ENCODE measurements at regions not wholly inside any gene's neighbourhood (a gene's known extent, or its start where the extent isn't known, plus 50 kb on each side); places are given as distances from the start of the nearest gene placed in this dataset.

DNA sequence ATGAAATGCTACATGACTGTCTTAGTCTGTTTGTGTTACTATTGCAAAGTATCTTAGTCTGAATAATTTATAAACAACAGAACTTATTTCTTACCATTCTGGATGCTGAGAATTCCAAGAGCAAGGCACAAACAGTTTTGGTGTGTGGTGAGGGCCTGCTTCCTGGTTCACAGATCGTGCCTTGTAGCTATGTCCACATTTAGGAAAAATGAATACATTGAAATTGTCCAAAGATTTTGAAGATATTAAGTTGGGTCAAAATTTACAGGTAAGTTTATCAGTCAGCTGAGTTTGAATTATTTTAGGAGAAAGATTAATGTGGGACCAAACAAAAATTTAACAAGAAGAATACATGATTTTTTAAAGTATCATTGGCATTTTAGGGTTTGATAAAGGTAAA lies 293.5 kb downstream of the LTN1 start:
- no peak for TF ChIP-seq CTCF (conservative IDR thresholded peaks at IDR 0.05)
- peaks cover 15% of the 10 kb centered on the region for H3K9me3 Mint-ChIP-seq
- no peaks in the 10 kb centered on the region for H3K4me1 Mint-ChIP-seq
- no peak overlapping the region for H3K27ac Mint-ChIP-seq (ENCODE audit: unreplicated experiment)
- no peaks in the 10 kb centered on the region for H3K27me3 Mint-ChIP-seq (ENCODE audit: low read depth)
- no peak overlapping the region for H3K4me3 Mint-ChIP-seq
- DNase-seq (ENCODE audit: low read depth, low spot score), result no peak
- H3K36me3 Mint-ChIP-seq (ENCODE audit: low read depth), result no peaks in the 10 kb centered on the region

DNA sequence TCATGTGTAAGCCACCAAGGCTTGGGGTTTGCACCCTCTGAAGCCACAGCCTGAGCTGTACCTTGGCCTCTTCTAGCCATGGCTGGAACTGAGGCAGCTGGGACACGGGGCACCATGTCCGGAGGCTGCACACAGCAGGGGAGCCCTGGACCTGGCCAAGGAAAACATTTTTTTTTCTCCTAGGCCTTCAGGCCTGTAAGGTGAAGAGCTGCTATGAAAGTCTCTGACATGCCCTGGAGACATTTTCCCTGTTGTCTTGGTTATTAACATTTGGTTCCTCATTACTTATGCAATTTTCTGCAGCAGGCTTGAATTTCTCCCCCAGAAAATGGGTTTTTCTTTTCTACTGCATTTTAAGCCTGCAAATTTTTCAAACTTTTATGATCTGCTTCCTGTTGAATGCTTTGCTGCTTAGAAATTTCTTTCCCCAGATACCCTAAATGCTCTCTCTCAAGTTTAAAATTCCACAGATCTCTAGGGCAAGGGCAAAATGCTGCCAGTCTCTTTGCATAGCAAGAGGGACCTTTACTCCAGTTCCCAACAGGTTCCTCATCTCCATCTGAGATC lies 295.8 kb downstream of the LTN1 start:
- H3K27ac Mint-ChIP-seq (ENCODE audit: unreplicated experiment), result no peak overlapping the region
- no peaks in the 10 kb centered on the region for H3K27me3 Mint-ChIP-seq (ENCODE audit: low read depth)
- H3K9me3 Mint-ChIP-seq, result peaks cover 4% of the 10 kb centered on the region
- no peak for DNase-seq (ENCODE audit: low read depth, low spot score)
- TF ChIP-seq CTCF (conservative IDR thresholded peaks at IDR 0.05), result no peak
- H3K36me3 Mint-ChIP-seq (ENCODE audit: low read depth), result no peaks in the 10 kb centered on the region
- H3K4me3 Mint-ChIP-seq, result no peak overlapping the region
- no peaks in the 10 kb centered on the region for H3K4me1 Mint-ChIP-seq

- Mint-ChIP-seq H3K9me3 (peaks cover 2% of the 10 kb centered on the region), H3K4me3 (no peak overlapping the region), H3K4me1 (no peaks in the 10 kb centered on the region), H3K27me3 (ENCODE audit: low read depth) (no peaks in the 10 kb centered on the region), H3K27ac (ENCODE audit: unreplicated experiment) (no peak overlapping the region), H3K36me3 (ENCODE audit: low read depth) (no peaks in the 10 kb centered on the region)
- TF ChIP-seq CTCF (conservative IDR thresholded peaks at IDR 0.05), result no peak
- DNase-seq (ENCODE audit: low read depth, low spot score), result no peak
Observed at GRCh38 chr21:28693476-28693875, 299.2 kb downstream of the LTN1 start.

GRCh38 chr21:28690196-28690595 lies 302.5 kb downstream of the LTN1 start:
- no peak overlapping the region for H3K4me3 Mint-ChIP-seq
- no peaks in the 10 kb centered on the region for H3K27me3 Mint-ChIP-seq (ENCODE audit: low read depth)
- no peak for TF ChIP-seq CTCF (conservative IDR thresholded peaks at IDR 0.05)
- no peaks in the 10 kb centered on the region for H3K36me3 Mint-ChIP-seq (ENCODE audit: low read depth)
- H3K4me1 Mint-ChIP-seq, result no peaks in the 10 kb centered on the region
- H3K27ac Mint-ChIP-seq (ENCODE audit: unreplicated experiment), result no peak overlapping the region
- no peaks in the 10 kb centered on the region for H3K9me3 Mint-ChIP-seq
- no peak for DNase-seq (ENCODE audit: low read depth, low spot score)

- Mint-ChIP-seq H3K9me3 (no peaks in the 10 kb centered on the region), H3K27ac (ENCODE audit: unreplicated experiment) (no peak overlapping the region), H3K4me1 (no peaks in the 10 kb centered on the region), H3K27me3 (ENCODE audit: low read depth) (no peaks in the 10 kb centered on the region), H3K36me3 (ENCODE audit: low read depth) (no peaks in the 10 kb centered on the region), H3K4me3 (no peak overlapping the region)
- no peak for TF ChIP-seq CTCF (conservative IDR thresholded peaks at IDR 0.05)
- no peak for DNase-seq (ENCODE audit: low read depth, low spot score)
Observed at GRCh38 chr21:28688381-28688780, 304.3 kb downstream of the LTN1 start.

DNA sequence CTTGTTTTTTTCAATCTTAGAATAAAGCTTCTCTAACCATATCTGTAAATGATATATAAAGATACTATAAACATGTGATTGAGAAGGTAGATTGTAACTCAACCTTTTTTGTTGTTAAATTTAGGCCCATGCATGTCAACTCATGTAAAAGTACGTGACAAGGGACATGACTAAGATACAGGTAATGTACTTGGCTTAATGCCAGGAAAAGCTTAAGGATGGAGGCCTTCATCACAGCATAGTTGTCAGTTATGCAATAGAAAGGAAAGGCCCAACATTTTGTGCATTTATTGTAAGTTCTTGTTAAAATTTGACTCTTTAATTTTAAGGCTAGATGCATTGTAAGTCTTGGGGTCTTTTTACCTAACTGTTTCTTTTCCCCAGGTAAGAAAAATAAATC lies 305.1 kb downstream of the LTN1 start:
- Mint-ChIP-seq H3K27ac (ENCODE audit: unreplicated experiment) (no peak overlapping the region), H3K9me3 (no peaks in the 10 kb centered on the region), H3K4me1 (no peaks in the 10 kb centered on the region), H3K4me3 (no peak overlapping the region), H3K27me3 (ENCODE audit: low read depth) (no peaks in the 10 kb centered on the region), H3K36me3 (ENCODE audit: low read depth) (no peaks in the 10 kb centered on the region)
- DNase-seq (ENCODE audit: low read depth, low spot score), result no peak
- TF ChIP-seq CTCF (conservative IDR thresholded peaks at IDR 0.05), result no peak

Data from neural crest cell (in vitro differentiated cells).